Fibroblast of peridontal ligament (primary cell): ENCODE measurements at regions not wholly inside any gene's neighbourhood (a gene's known extent, or its start where the extent isn't known, plus 50 kb on each side); places are given as distances from the start of the nearest gene placed in this dataset.
"Not testable (repeated sequence)": the region's sequence is repeated elsewhere in the genome, so short reads cannot be mapped to it uniquely, and the experiment has no call there.

Source experiments
- DNase-seq: peaks from one replicate; pipeline ENCODE4 v3.0.0-alpha.2; 2010; ENCODE audit errors: extremely low read depth

DNA sequence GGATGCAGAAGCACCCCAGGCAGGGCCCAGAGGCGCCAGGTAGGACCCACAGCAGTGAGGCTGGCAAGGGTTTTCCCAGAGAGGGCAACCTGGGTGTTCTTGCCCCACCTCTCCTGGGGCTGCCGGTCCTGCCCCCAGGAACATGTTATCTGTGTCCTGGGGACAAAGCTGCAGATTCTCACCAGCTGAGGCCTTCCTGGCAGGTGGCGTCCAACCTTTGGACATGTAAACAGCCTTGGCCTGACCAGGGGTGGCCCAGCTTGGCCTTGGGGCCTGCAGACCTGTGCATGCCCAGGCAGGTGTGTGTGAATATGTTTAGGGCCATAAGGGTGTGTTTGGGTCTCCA, 101.8 kb upstream of the LARP1 start:
- no peak for DNase-seq

DNA sequence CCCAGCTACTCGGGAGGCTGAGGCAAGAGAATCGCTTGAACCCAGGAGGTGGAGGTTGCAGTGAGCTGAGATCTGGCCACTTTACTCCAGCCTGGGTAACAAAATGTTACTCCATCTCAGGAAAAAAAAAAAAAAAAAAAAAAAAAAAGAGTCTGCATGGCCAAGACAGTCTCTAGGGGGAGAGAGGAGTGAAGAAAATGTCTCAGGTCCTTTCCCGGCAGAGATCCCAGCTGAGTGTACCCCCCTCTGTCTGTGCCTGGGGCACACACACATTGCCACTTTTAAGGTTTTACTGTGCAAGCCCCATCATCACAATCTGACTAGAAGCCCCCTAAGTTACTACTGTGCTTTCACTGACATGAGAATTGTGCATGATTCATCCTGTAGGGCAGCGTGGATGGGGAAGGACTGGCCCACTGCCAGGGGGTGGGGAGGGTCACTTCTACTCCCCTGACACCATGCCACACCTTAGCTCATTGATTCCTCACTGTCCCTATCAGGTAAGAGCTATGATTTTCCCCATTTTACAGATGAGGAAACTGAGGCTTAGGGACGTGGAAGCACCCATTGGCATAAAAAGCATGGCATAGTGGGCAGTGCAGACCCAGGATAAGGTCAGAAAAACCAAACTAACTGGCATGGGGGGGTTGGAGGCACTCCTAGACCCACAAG, 102.3 kb upstream of the LARP1 start:
- DNase-seq: no peak

DNA sequence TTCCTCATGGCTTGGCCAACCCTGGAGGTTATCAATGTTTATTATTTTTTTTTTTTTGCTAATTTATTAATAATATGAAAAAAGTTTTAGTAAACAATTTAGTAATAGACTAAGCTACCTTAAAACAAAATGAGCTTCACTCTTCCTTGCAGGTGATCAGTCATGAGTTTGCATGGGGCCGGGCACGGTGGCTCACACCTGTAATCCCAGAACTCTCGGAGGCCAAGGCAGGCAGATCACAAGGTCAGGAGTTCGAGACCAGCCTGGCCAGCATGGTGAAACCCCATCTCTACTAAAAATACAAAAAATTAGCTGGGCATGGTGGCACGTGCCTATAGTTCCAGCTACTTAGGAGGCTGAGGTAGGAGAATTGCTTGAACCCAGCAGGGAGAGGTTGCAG, 103.4 kb upstream of the LARP1 start:
- not testable (repeated sequence) for DNase-seq

DNA sequence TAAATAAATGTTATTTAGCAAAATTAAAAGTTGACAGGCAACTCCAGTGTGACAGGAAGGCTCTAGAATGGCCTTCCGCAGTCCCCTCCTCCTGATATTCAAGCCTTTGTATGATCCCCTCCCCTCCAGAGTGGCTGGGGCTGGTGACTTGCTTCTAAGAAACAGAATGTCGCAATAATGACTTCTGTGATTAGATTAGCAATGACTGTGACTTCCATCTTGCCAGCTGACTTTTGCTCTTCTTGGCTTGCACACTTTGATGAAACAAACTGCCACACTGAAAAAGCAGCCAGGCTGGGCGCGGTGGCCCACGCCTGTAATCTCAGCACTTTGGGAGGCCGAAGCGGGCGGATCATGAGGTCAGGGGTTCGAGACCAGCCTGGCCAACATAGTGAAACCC, 106.5 kb upstream of the LARP1 start:
- peak; percentile 34 for DNase-seq

DNA sequence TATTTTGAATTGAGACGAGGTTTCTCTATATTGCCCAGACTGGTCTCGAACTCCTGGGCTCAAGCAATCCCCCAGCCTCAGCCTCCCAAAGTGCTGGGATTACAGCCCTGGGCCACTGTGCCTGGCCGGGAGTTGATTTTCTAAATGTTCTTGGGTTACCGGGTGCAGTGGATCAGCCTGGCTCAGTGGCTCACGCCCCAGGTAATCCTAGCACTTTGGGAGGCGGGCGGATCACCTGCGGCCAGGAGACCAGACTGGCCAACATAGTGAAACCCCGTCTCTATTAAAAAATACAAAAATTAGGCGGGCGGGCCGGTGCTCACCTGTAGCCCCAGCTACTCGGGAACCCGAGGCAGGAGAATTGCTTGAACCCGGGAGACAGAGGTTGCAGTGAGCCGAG, 106.9 kb upstream of the LARP1 start:
- DNase-seq: no peak

DNA sequence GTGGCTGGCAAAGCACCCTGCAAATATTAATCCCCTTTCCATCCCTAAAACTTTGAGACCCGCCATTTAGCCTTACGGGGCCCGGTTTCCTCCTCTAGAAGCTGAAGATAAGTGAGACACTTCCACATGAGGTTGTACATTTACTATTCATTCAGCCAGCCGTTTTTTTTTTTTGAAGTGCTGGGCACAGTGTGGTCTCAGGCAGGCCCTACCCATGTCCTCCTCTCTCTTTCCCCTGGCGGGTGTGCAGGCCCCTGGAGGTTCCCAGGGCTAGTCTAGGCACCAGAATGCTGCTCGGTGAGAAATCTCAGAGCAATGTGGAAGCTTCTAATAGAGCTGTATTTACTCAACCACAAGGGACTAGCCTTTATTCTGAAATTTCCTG, 107.4 kb upstream of the LARP1 start:
- DNase-seq: no peak

DNA sequence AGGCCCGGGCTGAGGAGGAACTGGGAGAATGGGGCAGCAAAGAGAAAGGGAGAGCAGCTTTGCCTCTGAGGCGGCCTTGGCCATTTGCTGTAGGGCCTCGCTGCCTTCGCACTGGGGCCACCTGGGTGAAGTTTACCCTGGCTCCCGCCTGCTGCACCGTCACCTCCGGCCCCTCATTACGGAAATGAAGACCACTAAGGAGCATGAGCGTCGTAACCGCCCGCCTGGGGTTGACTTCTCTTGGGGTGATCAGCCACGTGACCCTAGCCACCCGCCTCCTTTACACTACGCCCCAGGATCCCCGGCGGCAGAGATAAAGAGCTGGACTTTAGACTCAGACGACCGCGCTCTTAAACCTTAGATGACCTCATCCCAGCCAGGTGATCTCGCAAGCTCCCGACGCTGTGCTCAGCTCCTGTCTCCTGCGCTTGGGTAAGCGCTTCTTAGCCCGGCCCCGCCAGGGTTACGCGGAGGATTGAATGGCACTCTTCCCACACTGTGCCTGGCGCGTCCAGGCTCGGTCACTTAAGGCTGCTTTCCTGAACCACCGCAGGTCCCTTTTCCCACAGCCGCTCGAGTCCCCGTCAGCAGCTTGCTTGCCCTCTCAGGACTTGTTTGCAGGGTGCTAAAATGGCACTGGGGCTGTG, 107.9 kb upstream of the LARP1 start:
- DNase-seq: no peak

DNA sequence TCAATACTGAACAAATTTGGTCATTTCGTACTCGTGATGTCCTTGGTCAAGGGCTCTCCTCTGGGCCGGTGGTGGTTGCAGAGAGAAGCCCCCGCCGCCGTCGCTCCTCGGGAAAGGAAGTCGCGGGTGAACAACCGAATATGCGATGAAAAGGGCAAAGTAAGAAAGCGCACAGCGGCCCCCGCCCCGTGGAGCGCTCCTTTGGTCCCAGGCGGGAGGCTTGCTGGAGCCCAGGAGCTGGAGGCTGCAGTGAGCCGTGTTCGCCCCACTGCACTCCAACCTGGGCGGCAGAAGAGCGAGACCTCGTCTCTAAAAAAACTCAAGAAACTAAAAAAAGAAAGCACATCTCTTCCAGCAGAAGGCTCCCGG, 108.4 kb upstream of the LARP1 start:
- DNase-seq: no peak

DNA sequence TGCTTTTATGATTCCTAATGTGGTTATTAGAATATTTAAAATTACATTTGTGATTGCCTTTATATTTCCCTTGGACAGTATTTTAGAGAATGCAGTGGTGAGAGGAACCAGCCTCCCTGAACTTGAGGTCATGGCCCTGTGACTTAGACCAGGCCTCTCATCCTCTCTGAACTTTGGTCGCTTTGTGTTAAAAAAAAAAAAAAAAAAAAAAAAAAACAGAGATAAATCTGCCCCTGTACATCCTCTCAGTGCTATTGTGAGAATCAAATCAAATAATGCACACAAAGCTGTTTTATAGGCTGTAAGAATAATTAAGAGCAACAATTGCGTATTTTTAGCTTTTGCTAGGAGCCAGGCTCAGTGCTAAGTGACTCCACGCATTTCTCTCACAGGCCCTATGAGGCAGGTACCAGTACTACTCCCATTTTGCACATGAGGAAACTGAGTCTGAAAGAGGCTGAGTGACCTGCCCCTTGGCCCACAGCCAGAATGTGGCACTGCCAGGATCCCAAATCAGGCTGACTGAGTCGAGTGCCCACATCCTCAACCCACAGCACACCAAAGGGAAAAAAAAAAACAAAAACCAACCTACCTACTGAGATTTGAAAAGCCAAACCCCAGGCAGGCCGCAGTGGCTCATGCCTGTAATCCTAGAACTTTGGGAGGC, 110.3 kb upstream of the LARP1 start:
- no peak for DNase-seq

DNA sequence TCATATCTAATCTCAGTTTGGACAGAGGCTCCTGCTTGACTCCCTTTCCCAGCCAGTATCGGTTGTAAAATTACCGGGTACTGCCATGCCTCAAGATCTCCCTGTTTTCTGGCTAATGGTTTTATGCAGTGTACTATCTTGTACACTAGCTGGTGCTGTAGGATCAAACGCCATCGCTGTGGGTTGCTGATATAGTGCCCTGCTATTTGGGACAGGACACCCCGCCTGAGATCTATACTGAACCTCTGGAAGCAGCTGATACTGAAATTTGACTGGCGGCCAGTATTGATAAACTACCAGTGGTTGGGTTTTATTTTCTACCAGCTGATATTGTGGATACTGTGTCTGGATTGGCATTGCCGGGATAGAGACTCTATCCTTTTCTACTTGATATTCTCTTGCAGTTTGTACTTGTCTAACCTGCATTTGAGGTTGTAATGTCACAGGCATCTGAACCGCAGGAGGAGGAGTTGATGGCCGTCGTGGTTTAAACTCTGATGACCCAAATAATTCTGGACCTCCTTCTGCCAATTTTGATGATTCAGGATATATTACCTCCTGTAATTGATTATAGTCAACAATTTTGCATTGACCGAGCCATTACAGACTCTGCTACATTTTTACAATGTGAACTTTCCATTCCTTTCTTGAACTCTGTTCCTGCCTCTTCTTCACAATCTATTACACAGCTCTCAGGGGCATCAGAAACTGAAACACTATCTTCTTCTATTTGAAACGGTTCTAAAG, 112.5 kb upstream of the LARP1 start:
- peak; percentile 37 for DNase-seq

DNA sequence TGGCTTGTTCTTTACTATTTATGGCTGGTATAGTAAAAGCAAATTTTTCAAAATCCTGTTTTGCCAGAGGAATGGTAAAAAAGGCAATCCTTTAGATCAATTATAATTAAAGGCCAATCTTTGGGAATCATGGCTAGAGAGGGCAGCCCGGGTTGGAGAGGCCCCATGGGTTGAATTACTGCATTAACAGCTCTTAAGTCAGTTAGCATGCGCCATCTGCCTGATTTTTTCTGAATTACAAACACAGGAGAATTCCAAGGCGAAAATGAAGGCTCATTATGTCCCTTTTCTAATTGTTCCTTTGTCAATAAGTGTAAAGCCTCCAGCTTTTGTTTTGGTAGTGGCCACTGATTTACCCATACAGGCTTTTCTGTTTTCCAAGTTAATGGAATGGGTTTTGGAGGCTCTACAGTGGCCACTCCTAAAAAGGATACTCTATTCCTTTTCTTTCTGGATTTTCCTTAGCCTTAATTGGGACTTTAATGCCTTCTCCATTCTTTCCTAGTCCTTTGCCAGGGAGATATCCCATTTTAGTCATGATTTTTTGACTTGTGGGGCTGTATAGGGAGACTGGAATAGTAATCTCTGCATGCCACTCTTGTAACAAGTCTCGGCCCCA, 114.9 kb upstream of the LARP1 start:
- peak; percentile 39 for DNase-seq

DNA sequence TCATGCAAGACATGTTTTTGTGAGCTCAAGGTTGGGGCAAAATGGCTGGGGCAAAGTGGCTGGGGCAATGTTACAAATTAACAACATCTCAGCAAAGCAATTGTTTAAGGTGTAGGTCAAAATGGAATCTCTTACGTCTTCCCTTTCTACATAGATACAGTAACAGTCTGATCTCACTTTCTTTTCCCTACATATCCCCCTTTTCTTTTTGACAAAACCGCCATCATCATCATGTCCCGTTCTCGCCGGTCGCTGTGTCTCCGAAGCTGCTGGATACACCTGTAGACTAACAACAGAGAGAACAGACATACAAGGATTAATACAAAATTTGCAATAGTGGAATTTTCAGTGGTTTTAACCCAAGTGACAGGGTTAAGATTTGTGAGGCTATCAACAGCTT, 118.4 kb upstream of the LARP1 start:
- not testable (repeated sequence) for DNase-seq

DNA sequence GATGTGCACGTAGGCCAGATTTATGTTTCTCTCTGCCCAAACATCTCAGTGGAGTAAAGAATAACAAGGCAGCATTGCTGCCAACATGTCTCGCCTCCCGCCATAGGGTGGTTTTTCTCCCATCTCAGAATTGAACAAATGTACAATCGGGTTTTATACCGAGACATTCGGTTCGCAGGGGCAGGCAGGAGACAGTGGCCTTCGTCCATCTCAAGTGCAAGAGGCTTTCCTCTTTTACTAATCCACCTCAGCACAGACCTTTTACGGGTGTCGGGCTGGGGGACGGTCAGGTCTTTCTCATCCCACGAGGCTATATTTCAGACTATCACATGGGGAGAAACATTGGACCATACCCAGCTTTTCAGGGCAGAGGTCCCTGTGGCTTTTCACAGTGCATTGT, 118.9 kb upstream of the LARP1 start:
- DNase-seq: not testable (repeated sequence)

DNA sequence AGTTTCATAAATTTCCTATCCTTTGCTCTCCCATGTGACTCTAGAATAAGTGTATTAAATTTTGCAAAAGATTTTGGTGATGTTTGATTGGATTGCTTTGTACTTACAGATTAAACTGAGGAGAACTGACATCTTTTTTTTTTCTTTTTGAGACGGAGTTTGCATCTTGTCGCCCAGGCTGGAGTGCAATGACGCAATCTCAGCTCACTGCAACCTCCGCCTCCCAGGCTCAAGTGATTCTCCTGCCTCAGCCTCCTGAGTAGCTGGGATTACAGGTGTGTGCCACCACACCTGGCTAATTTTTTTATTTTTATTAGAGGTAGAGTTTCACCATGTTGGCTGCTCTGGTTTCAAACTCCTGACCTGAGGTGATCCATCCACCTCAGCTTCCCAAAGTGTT, 121.4 kb upstream of the LARP1 start:
- not testable (repeated sequence) for DNase-seq

DNA sequence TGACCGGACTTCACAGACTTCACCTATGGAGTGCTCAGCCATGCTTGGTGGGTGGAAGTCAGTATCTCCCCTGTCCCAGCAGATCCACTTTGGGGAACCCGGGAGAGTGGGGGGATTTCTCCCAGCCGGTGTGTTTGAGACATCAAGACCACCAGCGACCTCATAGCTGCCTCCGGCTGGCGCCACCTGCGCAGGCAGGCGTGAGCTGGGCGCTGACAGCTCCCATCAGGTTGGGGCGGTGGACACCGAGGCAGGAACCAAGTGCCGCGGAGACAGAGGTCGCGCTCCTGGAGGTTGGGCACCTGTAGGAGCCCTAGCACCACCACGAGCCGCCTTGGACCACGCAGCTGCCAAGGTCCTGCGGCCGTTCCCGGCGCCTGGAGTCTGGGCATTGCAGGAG, 124.0 kb upstream of the LARP1 start:
- no peak for DNase-seq

DNA sequence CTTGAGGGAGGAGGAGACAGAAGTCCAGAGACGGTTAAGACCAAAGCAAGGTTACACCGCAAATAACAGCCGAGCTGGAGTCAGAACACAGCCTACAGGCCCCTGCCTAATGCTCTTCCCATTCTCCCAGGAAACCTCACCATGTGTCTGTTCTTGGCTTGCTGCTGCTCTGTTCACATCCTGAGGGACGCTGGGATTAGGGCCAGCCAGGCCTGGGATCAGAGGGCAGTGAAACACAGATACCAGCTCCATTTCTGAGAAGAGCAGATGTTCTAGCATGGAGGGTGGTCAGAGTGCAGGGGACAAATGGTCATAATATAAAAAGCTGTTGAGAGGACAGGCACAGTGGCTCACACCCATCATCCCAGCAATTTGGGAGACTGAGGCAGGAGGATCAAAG, 124.8 kb upstream of the LARP1 start:
- no peak for DNase-seq

DNA sequence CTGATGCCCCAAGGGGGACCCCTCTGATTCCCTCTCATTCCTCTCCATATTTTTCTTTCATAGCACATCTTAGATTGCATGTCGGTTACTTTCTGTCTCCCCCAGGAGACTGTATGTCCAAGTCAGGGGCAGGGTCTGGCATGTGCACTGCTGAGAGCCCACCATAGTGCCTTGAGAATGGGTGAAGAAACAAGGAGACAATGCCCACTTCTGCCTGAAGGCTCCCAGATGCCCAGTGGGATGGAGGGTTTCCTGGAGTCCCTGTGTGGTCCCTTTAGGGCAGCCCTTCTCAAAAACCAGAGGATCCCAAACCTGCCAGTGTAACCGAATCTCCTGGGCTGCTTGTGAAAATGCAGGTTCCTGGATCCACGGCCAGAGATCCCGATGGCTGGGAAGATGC, 126.5 kb upstream of the LARP1 start:
- DNase-seq: no peak

DNA sequence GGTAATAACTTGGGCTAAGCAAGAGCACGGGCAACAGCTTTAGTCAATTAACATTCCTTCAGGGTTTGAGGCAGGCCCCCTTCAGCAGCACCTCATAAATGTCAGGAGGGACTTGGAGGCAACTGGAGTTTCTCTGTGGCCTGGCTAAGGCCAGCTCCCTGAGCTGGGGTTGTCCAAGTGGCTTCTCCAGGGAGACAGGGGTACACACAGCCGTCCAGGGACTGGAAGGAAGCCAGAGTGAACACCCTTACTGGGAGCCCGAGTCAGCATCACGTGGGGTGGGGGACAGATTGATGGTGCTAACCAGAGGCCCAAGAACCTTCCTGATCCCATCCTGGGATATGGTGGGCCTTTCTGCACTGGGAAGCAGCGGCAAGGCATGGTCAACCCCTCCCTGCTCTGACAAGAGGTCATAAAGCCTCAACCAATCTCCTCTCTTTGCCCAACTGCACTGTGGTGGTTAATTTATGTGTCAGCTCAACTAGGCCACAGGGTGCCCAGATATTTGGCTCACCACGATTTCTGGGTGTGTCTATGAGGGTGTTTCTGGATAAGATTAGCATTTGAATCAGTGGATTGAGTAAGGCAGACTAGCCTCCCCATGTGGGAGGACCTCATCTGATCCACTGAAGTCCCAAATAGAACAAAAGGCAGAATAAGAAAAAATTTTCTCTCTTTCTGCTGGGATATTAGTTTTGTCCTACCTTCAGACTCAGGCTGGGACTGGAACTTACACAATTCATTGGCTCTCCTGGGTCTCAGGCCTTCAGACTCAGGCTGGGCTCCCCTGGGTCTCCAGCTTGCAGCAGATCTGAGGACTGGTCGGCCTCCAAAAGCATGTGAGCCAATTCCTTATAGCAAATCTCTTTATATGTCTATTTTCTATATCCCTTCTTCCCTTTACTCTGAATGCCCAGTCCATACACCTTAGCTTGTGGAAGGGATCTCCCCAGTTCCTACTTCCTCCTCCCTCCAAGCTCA, 127.2 kb upstream of the LARP1 start:
- DNase-seq: no peak

DNA sequence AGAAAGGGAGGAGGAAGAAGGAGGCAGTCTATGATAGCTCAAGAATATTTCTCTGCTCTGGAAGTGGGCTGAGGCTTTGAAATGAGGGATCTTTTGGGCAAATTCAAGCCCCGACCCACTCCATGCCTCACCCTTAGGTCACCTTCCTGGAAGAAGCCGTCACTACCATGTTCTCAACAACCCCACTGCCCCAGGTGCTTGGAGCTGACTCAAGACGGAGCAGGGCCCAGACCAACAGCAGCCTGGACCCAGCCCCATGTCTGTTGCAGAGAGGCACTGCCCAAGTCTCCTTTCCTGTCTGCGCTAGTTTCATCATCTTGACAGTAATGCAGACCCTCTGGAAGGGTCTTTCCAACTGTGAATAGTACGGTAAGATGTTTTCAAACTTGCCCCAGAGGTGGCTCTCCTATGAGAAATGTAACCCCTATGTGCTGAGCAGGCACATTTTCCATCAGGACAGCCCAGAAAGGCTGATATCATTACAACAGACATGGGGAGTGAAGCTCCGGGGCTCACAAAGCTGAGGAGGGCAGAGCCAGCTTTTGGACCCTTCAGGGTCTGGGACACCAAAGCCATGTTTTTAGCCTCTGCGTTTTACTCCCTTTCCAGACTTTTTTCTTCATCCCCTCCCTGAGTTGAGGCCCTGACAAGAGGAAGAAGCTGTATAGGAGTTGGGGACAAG, 128.2 kb upstream of the LARP1 start:
- DNase-seq: no peak

DNA sequence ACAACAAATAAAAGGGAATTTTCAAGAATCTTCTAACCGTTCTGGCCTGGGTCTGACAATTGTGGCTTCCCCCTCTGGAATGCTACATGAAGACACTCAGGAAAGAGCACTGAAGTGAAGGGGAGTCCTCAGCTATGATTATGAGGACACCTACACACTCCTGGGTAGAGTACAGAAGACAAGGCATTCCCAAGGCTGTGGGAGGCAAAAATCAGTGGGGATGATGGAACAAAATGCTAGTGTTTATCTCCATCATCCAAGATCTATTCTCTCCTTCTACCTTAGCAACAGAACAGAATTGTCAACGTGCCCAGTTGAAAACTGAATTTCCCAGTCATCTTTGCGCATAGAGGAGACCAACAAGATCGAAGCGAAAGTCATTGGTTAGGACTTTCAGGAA, 130.1 kb upstream of the LARP1 start:
- DNase-seq: no peak

DNA sequence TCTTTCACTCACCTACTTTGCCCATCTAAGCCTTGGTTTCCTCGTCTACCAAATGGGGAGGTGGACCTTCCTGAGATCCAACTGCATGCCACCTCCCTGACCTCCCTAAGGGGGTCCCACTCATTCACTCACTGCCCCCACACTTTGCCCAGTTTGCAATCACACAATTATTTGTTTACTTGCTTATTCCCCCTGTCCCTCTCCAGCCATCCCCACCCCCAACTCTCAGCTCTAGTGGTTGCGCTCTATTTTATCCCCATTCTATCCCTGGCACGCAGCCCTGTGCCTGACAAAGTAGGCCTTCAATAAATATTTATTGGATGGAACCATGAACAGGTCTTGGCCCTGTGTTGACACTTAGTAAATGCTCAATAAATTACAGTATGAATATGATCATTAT, 130.8 kb upstream of the LARP1 start:
- DNase-seq: no peak
